Peyer's patch (tissue), 4 donors: ENCODE measurements at regions not wholly inside any gene's neighbourhood (a gene's known extent, or its start where the extent isn't known, plus 50 kb on each side); places are given as distances from the start of the nearest gene placed in this dataset.
"Not testable (repeated sequence)": the region's sequence is repeated elsewhere in the genome, so short reads cannot be mapped to it uniquely, and the experiment has no call there.

Experiments used
- POLR2A ChIP-seq, 2 donors: fragments of 450-650 bp; IDR thresholded peaks; one replicate each; pipeline ENCODE4 v1.5.1; 2017; ENCODE audit warnings: antibody characterized with exemption in 2 of 2, mild to moderate bottlenecking in 2 of 2, moderate library complexity in 2 of 2
- TF ChIP-seq, protein P1 (sequence below), 6 experiments: fragments of 450-650 bp in 4 of 6; fragments of 200-600 bp in 2 of 6; sonication (generic) in 1 of 6; IDR thresholded peaks; one replicate each; pipeline ENCODE4 v1.5.1; 2017 to 2019; ENCODE audit warnings: antibody characterized with exemption in 6 of 6, mild to moderate bottlenecking in 3 of 6, moderate library complexity in 1 of 6

DNA sequence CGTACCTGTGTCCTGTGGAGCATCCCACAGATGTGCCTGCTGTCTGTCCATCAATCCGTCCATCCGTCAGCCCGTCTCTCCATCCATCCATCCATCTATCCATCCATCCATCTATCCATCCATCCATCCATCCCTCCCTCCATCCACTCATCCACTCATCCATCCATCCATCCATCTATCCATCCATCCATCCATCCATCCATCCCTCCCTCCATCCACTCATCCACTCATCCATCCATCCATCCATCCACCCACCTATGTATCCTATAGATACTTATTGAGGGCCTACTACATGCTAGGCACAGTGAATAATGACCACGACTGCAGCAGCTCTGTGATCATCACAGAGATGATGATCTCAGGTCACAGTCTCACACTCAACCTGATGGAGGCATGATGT is 67.5 kb upstream of the TRABD2B start:
- TF ChIP-seq, protein P1, sequence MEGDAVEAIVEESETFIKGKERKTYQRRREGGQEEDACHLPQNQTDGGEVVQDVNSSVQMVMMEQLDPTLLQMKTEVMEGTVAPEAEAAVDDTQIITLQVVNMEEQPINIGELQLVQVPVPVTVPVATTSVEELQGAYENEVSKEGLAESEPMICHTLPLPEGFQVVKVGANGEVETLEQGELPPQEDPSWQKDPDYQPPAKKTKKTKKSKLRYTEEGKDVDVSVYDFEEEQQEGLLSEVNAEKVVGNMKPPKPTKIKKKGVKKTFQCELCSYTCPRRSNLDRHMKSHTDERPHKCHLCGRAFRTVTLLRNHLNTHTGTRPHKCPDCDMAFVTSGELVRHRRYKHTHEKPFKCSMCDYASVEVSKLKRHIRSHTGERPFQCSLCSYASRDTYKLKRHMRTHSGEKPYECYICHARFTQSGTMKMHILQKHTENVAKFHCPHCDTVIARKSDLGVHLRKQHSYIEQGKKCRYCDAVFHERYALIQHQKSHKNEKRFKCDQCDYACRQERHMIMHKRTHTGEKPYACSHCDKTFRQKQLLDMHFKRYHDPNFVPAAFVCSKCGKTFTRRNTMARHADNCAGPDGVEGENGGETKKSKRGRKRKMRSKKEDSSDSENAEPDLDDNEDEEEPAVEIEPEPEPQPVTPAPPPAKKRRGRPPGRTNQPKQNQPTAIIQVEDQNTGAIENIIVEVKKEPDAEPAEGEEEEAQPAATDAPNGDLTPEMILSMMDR (IDR thresholded peaks at IDR 0.05): not testable (repeated sequence)
- TF ChIP-seq POLR2A (IDR thresholded peaks at IDR 0.05): not testable (repeated sequence)
